ENCODE measurements at regions not wholly inside any gene's neighbourhood (a gene's known extent, or its start where the extent isn't known, plus 50 kb on each side); places are given as distances from the start of the nearest gene placed in this dataset.

DNA sequence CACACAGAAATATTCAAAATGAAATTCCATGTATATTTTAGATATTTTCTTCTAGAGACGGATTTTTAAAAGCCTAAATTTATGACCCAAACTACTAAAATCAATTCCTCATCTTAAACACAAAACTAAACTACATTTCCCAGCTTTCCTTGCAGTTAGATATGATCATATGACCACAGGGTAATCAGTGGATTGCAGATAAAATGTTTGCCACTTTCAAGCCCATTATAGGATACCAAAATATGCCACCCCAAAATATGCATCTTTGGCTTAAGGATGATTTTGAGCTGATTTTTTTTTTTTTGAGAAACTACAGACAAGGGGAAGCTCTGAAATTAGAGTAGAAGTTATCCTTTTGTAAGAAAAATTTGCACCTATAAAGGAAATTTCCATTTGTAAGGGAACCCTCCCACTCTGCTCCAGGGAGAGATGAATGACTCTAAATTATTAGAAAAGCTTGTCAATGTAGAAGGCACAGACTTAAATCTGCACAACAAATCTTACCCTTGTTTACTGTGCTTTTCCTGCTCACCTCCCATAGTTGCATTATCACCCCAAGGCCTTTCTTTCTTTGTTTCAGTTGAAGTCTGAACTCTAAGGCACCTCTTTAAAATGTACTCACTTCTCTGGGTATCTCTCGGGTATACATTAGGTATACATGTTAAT lies 503.0 kb downstream of the PDHA2 start:
- Mint-ChIP-seq H3K4me1 (no peaks in the 10 kb centered on the region), H3K36me3 (ENCODE audit: low read depth) (no peaks in the 10 kb centered on the region), H3K27ac (no peak overlapping the region), H3K4me3 (no peak overlapping the region), H3K27me3 (ENCODE audit: low read depth) (no peaks in the 10 kb centered on the region), H3K9me3 (peaks cover 8% of the 10 kb centered on the region)
- TF ChIP-seq, protein P1, sequence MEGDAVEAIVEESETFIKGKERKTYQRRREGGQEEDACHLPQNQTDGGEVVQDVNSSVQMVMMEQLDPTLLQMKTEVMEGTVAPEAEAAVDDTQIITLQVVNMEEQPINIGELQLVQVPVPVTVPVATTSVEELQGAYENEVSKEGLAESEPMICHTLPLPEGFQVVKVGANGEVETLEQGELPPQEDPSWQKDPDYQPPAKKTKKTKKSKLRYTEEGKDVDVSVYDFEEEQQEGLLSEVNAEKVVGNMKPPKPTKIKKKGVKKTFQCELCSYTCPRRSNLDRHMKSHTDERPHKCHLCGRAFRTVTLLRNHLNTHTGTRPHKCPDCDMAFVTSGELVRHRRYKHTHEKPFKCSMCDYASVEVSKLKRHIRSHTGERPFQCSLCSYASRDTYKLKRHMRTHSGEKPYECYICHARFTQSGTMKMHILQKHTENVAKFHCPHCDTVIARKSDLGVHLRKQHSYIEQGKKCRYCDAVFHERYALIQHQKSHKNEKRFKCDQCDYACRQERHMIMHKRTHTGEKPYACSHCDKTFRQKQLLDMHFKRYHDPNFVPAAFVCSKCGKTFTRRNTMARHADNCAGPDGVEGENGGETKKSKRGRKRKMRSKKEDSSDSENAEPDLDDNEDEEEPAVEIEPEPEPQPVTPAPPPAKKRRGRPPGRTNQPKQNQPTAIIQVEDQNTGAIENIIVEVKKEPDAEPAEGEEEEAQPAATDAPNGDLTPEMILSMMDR (IDR thresholded peaks at IDR 0.05; ENCODE audit: unreplicated experiment in 3 of 3), result no peak

DNA sequence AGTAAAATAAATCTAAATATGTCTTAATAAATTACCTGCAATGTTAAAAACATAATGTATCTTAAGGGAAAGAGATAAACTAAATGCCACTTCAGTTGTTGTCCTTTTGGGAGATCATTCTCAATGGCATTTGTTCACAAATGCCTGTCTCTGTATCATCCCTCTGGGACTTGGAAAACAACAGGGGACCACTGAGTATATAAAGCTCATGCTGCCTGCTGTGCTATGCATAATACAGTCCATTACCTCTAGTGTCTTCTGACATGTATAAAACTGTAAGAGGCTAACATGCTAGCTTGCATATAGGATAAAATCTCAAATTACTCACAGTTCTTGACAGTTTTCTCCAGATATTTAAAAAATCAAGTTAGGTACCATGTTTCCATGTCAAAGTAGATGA lies 503.9 kb downstream of the PDHA2 start:
- H3K9me3 Mint-ChIP-seq, result peaks cover 4% of the 10 kb centered on the region
- no peak overlapping the region for H3K4me3 Mint-ChIP-seq
- no peak overlapping the region for H3K27ac Mint-ChIP-seq
- no peaks in the 10 kb centered on the region for H3K27me3 Mint-ChIP-seq (ENCODE audit: low read depth)
- no peaks in the 10 kb centered on the region for H3K4me1 Mint-ChIP-seq
- H3K36me3 Mint-ChIP-seq (ENCODE audit: low read depth), result no peaks in the 10 kb centered on the region
- TF ChIP-seq, protein P1 (IDR thresholded peaks at IDR 0.05; ENCODE audit: unreplicated experiment in 3 of 3), result no peak

DNA sequence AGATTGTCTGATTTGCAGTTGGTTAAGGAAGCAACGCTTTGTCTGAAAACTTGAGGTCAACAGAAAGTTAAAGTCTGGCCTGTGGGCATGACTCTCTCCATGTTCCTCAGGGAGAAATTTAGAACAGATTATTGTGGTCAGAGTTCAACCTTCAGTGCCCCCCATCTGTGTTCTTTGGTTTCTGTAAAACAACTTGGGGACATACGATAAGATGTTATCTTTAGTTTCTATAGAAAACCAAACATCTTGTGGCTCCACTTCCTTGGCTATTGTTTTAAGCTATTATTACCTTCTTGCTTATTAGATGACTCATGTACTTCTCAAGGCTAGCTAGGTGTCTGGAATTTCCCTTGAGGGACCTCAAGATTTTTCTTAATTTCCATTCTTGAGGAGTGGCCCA lies 507.7 kb downstream of the PDHA2 start:
- Mint-ChIP-seq H3K4me1 (no peaks in the 10 kb centered on the region), H3K27me3 (ENCODE audit: low read depth) (no peaks in the 10 kb centered on the region), H3K4me3 (no peak overlapping the region), H3K9me3 (no peaks in the 10 kb centered on the region), H3K36me3 (ENCODE audit: low read depth) (no peaks in the 10 kb centered on the region), H3K27ac (no peak overlapping the region)
- TF ChIP-seq, protein P1 (IDR thresholded peaks at IDR 0.05; ENCODE audit: unreplicated experiment in 3 of 3), result no peak

DNA sequence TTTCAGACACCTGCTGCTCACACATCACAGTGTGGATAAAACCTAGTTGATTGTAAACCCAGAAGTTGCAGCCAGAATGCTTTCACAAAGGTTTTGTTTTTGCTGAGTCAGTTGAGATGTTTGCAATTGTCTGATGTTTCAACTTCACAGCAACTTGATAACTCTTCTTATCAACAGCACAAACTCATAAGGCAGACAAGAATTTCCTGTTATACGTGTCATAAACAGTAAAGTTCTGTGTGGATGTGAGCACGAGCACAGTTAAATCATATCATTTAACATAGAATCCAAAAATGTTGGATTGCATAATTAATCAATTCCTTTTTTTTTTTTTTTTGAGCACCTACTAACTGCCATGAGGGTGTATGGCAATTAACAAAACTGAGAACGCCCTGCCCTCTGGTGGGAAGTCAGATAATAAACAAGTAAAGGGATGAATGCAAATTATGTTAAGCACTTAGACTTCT lies 512.2 kb downstream of the PDHA2 start:
- TF ChIP-seq, protein P1 (IDR thresholded peaks at IDR 0.05; ENCODE audit: unreplicated experiment in 3 of 3), result peak; percentile 29 to 49 (median 35)
- Mint-ChIP-seq H3K27ac (no peak overlapping the region), H3K4me1 (peaks cover 11% of the 10 kb centered on the region), H3K27me3 (ENCODE audit: low read depth) (no peaks in the 10 kb centered on the region), H3K9me3 (no peaks in the 10 kb centered on the region), H3K36me3 (ENCODE audit: low read depth) (no peaks in the 10 kb centered on the region), H3K4me3 (no peak overlapping the region)

DNA sequence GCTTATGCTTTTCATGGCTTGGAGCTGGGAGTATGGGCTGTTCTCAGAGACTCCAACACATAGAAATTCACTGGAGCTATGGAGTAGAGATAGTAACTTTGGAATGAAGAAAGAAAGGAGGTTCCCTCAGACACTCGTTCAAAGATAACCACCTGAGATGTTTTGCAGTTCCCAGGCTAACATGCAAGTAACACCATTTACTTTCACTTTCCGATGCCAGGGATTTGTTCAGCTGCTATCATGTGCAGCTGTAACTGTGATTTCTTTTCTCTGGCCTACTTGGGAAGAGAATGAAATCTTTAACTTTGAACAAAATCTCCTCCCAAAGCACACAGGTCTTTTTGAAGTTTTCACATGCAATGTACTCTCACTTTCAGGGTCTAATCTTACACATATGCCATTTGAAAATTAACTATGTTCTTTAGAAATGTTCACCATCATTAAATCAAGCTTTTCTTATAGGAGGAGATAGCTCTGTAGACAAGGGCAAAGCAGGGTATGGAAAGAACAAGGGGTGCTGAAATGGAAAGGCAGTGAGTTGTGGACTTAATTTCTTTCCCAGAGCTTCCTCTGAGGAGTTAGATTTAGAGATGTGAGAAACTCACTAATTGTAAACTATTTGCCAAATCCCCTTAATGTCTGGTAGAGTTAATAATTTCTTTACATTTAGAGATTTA lies 514.3 kb downstream of the PDHA2 start:
- no peaks in the 10 kb centered on the region for H3K36me3 Mint-ChIP-seq (ENCODE audit: low read depth)
- no peaks in the 10 kb centered on the region for H3K27me3 Mint-ChIP-seq (ENCODE audit: low read depth)
- TF ChIP-seq, protein P1 (IDR thresholded peaks at IDR 0.05; ENCODE audit: unreplicated experiment in 3 of 3), result no peak
- no peak overlapping the region for H3K4me3 Mint-ChIP-seq
- no peaks in the 10 kb centered on the region for H3K9me3 Mint-ChIP-seq
- H3K4me1 Mint-ChIP-seq, result peaks cover 12% of the 10 kb centered on the region
- H3K27ac Mint-ChIP-seq, result peak overlapping the region; percentile 4 to 62 (median 32)
